Liver (tissue), 8 donors: ENCODE measurements at regions not wholly inside any gene's neighbourhood (a gene's known extent, or its start where the extent isn't known, plus 50 kb on each side); places are given as distances from the start of the nearest gene placed in this dataset.

Experiments used
- DNase-seq: peaks from one replicate; pipeline ENCODE4 v3.0.0-alpha.2; 2017; ENCODE audit warnings: low spot score
- H3K27ac ChIP-seq, 2 donors: one replicate each; pipeline ENCODE4 v1.7.0; 2013; ENCODE audit warnings: inconsistent platforms in 2 of 2, low read length in 2 of 2, control low read depth in 1 of 2, low read depth in 1 of 2, mild to moderate bottlenecking in 1 of 2
- H3K27me3 ChIP-seq, 4 donors: one replicate each; pipeline versions ENCODE4 v1.6.1 to v1.7.0; 2013; ENCODE audit warnings: low read length in 3 of 4, inconsistent platforms in 1 of 4, mild to moderate bottlenecking in 1 of 4, moderate library complexity in 1 of 4; ENCODE audit not compliant: control insufficient read depth in 4 of 4, insufficient read depth in 4 of 4
- H3K36me3 ChIP-seq, 4 donors: one replicate each; pipeline versions ENCODE4 v1.6.1 to v1.7.0; 2013; ENCODE audit warnings: low read length in 3 of 4, mild to moderate bottlenecking in 3 of 4, low read depth in 1 of 4, moderate library complexity in 1 of 4; ENCODE audit not compliant: control insufficient read depth in 4 of 4, insufficient read depth in 3 of 4
- H3K4me1 ChIP-seq, 4 donors: one replicate each; pipeline versions ENCODE4 v1.6.1 to v1.7.0; 2013; ENCODE audit warnings: low read length in 3 of 4, mild to moderate bottlenecking in 3 of 4, moderate library complexity in 1 of 4; ENCODE audit not compliant: control insufficient read depth in 4 of 4, insufficient read depth in 4 of 4
- H3K4me3 ChIP-seq, 3 donors: one replicate each; pipeline versions ENCODE4 v1.6.1 to v1.7.0; 2013; ENCODE audit warnings: low read length in 3 of 3, control low read depth in 1 of 3, low read depth in 1 of 3, mild to moderate bottlenecking in 1 of 3
- H3K9ac ChIP-seq, 2 donors: one replicate each; pipeline ENCODE4 v1.7.0; 2013; ENCODE audit warnings: low read length in 2 of 2, mild to moderate bottlenecking in 2 of 2, moderate library complexity in 2 of 2, control low read depth in 1 of 2, low read depth in 1 of 2
- H3K9me3 ChIP-seq, 4 donors: one replicate each; pipeline versions ENCODE4 v1.6.1 to v1.7.0; 2013; ENCODE audit warnings: low read length in 3 of 4; ENCODE audit not compliant: control insufficient read depth in 4 of 4
- FOXA1 ChIP-seq: IDR thresholded peaks from 2 replicates; pipeline ENCODE4 v1.6.1; 2016; ENCODE audit warnings: antibody characterized with exemption
- FOXA2 ChIP-seq: IDR thresholded peaks from 2 replicates; pipeline ENCODE4 v1.6.1; 2016; ENCODE audit warnings: antibody characterized with exemption
- GABPA ChIP-seq, 2 donors: IDR thresholded peaks in 1 of 2; conservative IDR thresholded peaks in 1 of 2; 2 replicates each; pipeline ENCODE4 v1.6.1; 2016; ENCODE audit warnings: antibody characterized with exemption in 2 of 2, mild to moderate bottlenecking in 1 of 2, moderate library complexity in 1 of 2
- HNF4A ChIP-seq, 2 donors: conservative IDR thresholded peaks; 2 replicates each; pipeline ENCODE4 v1.6.1; 2016; ENCODE audit warnings: antibody characterized with exemption in 2 of 2, mild to moderate bottlenecking in 2 of 2
- HNF4G ChIP-seq: IDR thresholded peaks from 2 replicates; pipeline ENCODE4 v1.6.1; 2016; ENCODE audit warnings: antibody characterized with exemption
- JUND ChIP-seq, 2 donors: IDR thresholded peaks; 2 replicates each; pipeline ENCODE4 v1.6.1; 2016; ENCODE audit warnings: antibody characterized with exemption in 2 of 2
- MAX ChIP-seq: IDR thresholded peaks from 2 replicates; pipeline ENCODE4 v1.6.1; 2016; ENCODE audit warnings: antibody characterized with exemption
- NR2F2 ChIP-seq: IDR thresholded peaks from 2 replicates; pipeline ENCODE4 v1.6.1; 2016; ENCODE audit warnings: antibody characterized with exemption
- RAD21 ChIP-seq, 2 donors: IDR thresholded peaks; 2 replicates each; pipeline ENCODE4 v1.6.1; 2016; ENCODE audit warnings: antibody characterized with exemption in 2 of 2, mild to moderate bottlenecking in 2 of 2
- REST ChIP-seq: IDR thresholded peaks from 2 replicates; pipeline ENCODE4 v1.6.1; 2016; ENCODE audit warnings: antibody characterized with exemption, mild to moderate bottlenecking
- RXRA ChIP-seq, 2 donors: IDR thresholded peaks; 2 replicates each; pipeline ENCODE4 v1.6.1; 2017 to 2018; ENCODE audit warnings: antibody characterized with exemption in 2 of 2, mild to moderate bottlenecking in 1 of 2
- SP1 ChIP-seq: IDR thresholded peaks from 2 replicates; pipeline ENCODE4 v1.6.1; 2018; ENCODE audit warnings: antibody characterized with exemption, mild to moderate bottlenecking
- TAF1 ChIP-seq: conservative IDR thresholded peaks from 2 replicates; pipeline ENCODE4 v1.6.1; 2016; ENCODE audit warnings: antibody characterized with exemption, mild to moderate bottlenecking
- YY1 ChIP-seq: IDR thresholded peaks from 2 replicates; pipeline ENCODE4 v1.6.1; 2016; ENCODE audit warnings: antibody characterized with exemption, mild to moderate bottlenecking
- ZBTB33 ChIP-seq: IDR thresholded peaks from 2 replicates; pipeline ENCODE4 v1.6.1; 2016; ENCODE audit warnings: antibody characterized with exemption
- WGBS: extraction: QIAGEN DNeasy Blood & Tissue Kit; methylation state at CpG from one replicate; pipeline ENCODE4 v1.1.7; 2013; 5-methylcytosine and 5-hydroxymethylcytosine counted together
- TF ChIP-seq, protein P1 (sequence below): fragments of 150-350 bp; IDR thresholded peaks from 2 replicates; pipeline ENCODE4 v1.5.1; 2017; ENCODE audit warnings: improper control_type of control experiment, low read depth, low read length; ENCODE audit not compliant: missing input control
- donor health status: healthy.
- donor health status: healthy.
- donor health status: healthy.
- donor health status: healthy.
- donor health status: healthy.

DNA sequence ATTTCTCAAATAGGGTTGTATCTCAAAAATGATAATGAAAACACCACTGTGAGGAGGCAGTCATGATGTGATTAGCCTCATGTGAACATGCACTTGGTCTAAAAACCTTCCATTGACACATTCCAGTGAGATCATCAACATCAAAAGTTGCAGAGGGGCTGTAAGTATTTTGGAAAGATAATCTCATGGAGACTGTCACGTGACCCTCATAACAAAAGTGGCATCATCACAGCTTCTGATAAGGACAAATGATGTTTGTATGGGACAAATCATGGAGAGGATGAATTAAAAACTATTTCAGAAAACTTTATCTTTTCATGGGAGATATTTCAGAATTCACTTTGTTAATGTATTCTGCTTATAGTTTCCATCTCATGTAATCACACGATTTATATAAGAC is 203.1 kb upstream of the NDN start:
- no peak overlapping the region for H3K27ac ChIP-seq
- WGBS: 53% methylated on average over 2 of the region's 2 CpGs
- H3K9me3 ChIP-seq: no peaks in the 10 kb centered on the region
- no peaks in the 10 kb centered on the region for H3K27me3 ChIP-seq
- TF ChIP-seq FOXA2: no peak
- no peaks in the 10 kb centered on the region for H3K4me1 ChIP-seq
- no peaks in the 10 kb centered on the region for H3K36me3 ChIP-seq
- H3K9ac ChIP-seq: no peak overlapping the region
- H3K4me3 ChIP-seq: no peak overlapping the region
- DNase-seq: no peak

GRCh38 chr15:23897091-23897490 is 210.0 kb upstream of the NDN start:
- Histone ChIP-seq H3K9ac (no peak overlapping the region), H3K36me3 (no peaks in the 10 kb centered on the region), H3K9me3 (peaks cover 0 to 5% (median 0%) of the 10 kb centered on the region in 4 donors), H3K4me3 (no peak overlapping the region), H3K27ac (no peak overlapping the region), H3K27me3 (no peaks in the 10 kb centered on the region), H3K4me1 (no peaks in the 10 kb centered on the region)
- 56% methylated on average over 6 of the region's 6 CpGs for WGBS
- DNase-seq: no peak
- TF ChIP-seq, protein P1, sequence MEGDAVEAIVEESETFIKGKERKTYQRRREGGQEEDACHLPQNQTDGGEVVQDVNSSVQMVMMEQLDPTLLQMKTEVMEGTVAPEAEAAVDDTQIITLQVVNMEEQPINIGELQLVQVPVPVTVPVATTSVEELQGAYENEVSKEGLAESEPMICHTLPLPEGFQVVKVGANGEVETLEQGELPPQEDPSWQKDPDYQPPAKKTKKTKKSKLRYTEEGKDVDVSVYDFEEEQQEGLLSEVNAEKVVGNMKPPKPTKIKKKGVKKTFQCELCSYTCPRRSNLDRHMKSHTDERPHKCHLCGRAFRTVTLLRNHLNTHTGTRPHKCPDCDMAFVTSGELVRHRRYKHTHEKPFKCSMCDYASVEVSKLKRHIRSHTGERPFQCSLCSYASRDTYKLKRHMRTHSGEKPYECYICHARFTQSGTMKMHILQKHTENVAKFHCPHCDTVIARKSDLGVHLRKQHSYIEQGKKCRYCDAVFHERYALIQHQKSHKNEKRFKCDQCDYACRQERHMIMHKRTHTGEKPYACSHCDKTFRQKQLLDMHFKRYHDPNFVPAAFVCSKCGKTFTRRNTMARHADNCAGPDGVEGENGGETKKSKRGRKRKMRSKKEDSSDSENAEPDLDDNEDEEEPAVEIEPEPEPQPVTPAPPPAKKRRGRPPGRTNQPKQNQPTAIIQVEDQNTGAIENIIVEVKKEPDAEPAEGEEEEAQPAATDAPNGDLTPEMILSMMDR: no peak

GRCh38 chr15:23897531-23897930 is 210.4 kb upstream of the NDN start:
- no peaks in the 10 kb centered on the region for H3K27me3 ChIP-seq
- H3K9me3 ChIP-seq: peaks cover 0 to 5% (median 0%) of the 10 kb centered on the region in 4 donors
- no peak overlapping the region for H3K27ac ChIP-seq
- no peak overlapping the region for H3K4me3 ChIP-seq
- WGBS: 35% methylated on average over 24 of the region's 24 CpGs
- H3K36me3 ChIP-seq: no peaks in the 10 kb centered on the region
- H3K4me1 ChIP-seq: no peaks in the 10 kb centered on the region
- TF ChIP-seq HNF4G: no peak
- TF ChIP-seq FOXA2: no peak
- no peak for TF ChIP-seq HNF4A (conservative IDR thresholded peaks at IDR 0.05)
- no peak for TF ChIP-seq SP1
- no peak for TF ChIP-seq ZBTB33
- no peak for TF ChIP-seq NR2F2
- no peak for TF ChIP-seq REST
- TF ChIP-seq JUND (IDR thresholded peaks at IDR 0.05): no peak
- no peak for TF ChIP-seq RXRA (IDR thresholded peaks at IDR 0.05)
- TF ChIP-seq TAF1: no peak
- TF ChIP-seq MAX: no peak
- no peak for TF ChIP-seq YY1
- TF ChIP-seq RAD21 (IDR thresholded peaks at IDR 0.05): no peak
- TF ChIP-seq, protein P1: no peak
- no peak for TF ChIP-seq FOXA1
- TF ChIP-seq GABPA (IDR thresholded peaks at IDR 0.05 in 1 of 2, conservative IDR thresholded peaks at IDR 0.05 in 1 of 2): no peak
- DNase-seq: no peak
- H3K9ac ChIP-seq: no peak overlapping the region
